K562 (cell line): ENCODE measurements at regions not wholly inside any gene's neighbourhood (a gene's known extent, or its start where the extent isn't known, plus 50 kb on each side); places are given as distances from the start of the nearest gene placed in this dataset.

ENCODE experiments used
- ATAC-seq: fragments of 200-7000 bp; cut with Tn5 transposase; 3 replicates; pipeline ENCODE4 v1.9.1; 2020; ENCODE audit warnings: moderate library complexity
- BruUV-seq: library from RNA; stranded (reverse); fragments of 400-500 nt; replicated peaks from 2 replicates; lab custom pipeline; 2021; lab: Mats Ljungman, UMichigan
- CTCF ChIA-PET: fragments of 300-600 bp; formaldehyde crosslinking; extraction: SDS; loops from one replicate; lab custom pipeline; 2021; ENCODE audit warnings: low intra/inter-chr PET ratio; lab: Yijun Ruan, JAX
- POLR2A ChIA-PET: fragments of 300-600, 350-650 bp; sonication (Branson Sonifier 250); formaldehyde crosslinking; extraction: SDS; loops from one replicate; lab custom pipeline; 2021; ENCODE audit warnings: antibody characterized with exemption, inconsistent platforms; lab: Yijun Ruan, JAX
- DNase-seq, 4 experiments: peaks; one replicate each; pipeline versions ENCODE4 v3.0.0 to v3.0.0-alpha.2; 2011 to 2018; ENCODE audit warnings: low spot score in 3 of 4, mixed read lengths in 3 of 4; ENCODE audit errors: extremely low read depth in 1 of 4
- FAIRE-seq: peaks from 2 replicates; lab custom pipeline; 2011; peaks lifted over from hg19 to GRCh38; lab: Jason Lieb, UNC
- H2AFZ ChIP-seq: 2 replicates; pipeline ENCODE4 v1.6.0; 2011; ENCODE audit warnings: low read depth, low read length, control low read depth, inconsistent platforms
- H3K27ac ChIP-seq: fragments of 200-600 bp; 3 replicates; pipeline ENCODE4 v1.8.0; 2011; ENCODE audit warnings: low read depth, mild to moderate bottlenecking, control low read depth, inconsistent platforms, low read length, moderate library complexity, mixed read lengths; ENCODE audit errors: extremely low read depth
- H3K27me3 ChIP-seq, 2 experiments: fragments of 300-600 bp in 1 of 2; 2 replicates in 1 of 2; 3 replicates in 1 of 2; pipeline versions ENCODE4 v1.6.0 to v1.8.0; 2011; ENCODE audit warnings: inconsistent platforms in 2 of 2, low read length in 2 of 2, mild to moderate bottlenecking in 1 of 2, mixed read lengths in 1 of 2, moderate library complexity in 1 of 2; ENCODE audit not compliant: control insufficient read depth in 2 of 2, insufficient read depth in 2 of 2
- H3K36me3 ChIP-seq: fragments of 300-600 bp; 3 replicates; pipeline ENCODE4 v1.8.0; 2011; ENCODE audit warnings: mild to moderate bottlenecking, low read length, inconsistent platforms; ENCODE audit not compliant: control insufficient read depth, insufficient read depth
- H3K4me1 ChIP-seq, 2 experiments: fragments of 200-600 bp in 1 of 2; replicated peaks in 1 of 2; 2 replicates in 1 of 2; 3 replicates in 1 of 2; pipeline versions ENCODE4 v1.5.1 to v1.8.0; 2011; ENCODE audit warnings: inconsistent platforms in 2 of 2, low read length in 2 of 2, mild to moderate bottlenecking in 1 of 2, mixed read lengths in 1 of 2, moderate library complexity in 1 of 2; ENCODE audit not compliant: control insufficient read depth in 2 of 2, insufficient read depth in 2 of 2
- H3K4me2 ChIP-seq: 2 replicates; pipeline ENCODE4 v1.6.1; 2011; ENCODE audit warnings: low read length, control low read depth, inconsistent platforms, mixed read lengths; ENCODE audit not compliant: insufficient read depth
- H3K4me3 ChIP-seq: fragments of 200-600 bp; sonication (generic), shearing (Covaris generic); 2 replicates; pipeline ENCODE4 v1.5.1; 2016; ENCODE audit warnings: control low read depth, inconsistent platforms
- H3K79me2 ChIP-seq: fragments of 200-600 bp; 3 replicates; pipeline ENCODE4 v1.8.0; 2011; ENCODE audit warnings: low read length, inconsistent platforms; ENCODE audit not compliant: control insufficient read depth, insufficient read depth
- H3K9ac ChIP-seq, 2 experiments: 2 replicates each; pipeline versions ENCODE4 v1.6.0 to v1.6.1; 2011; ENCODE audit warnings: low read depth in 2 of 2, low read length in 2 of 2, control low read depth in 1 of 2, inconsistent platforms in 1 of 2, mild to moderate bottlenecking in 1 of 2, mixed read lengths in 1 of 2; ENCODE audit not compliant: insufficient read depth in 1 of 2
- H3K9me1 ChIP-seq: one replicate; pipeline ENCODE4 v1.6.0; 2011; ENCODE audit warnings: inconsistent platforms, mild to moderate bottlenecking, low read length, moderate library complexity; ENCODE audit not compliant: control insufficient read depth, insufficient read depth
- H3K9me3 ChIP-seq: replicated peaks from 2 replicates; pipeline ENCODE4 v1.5.1; 2011; ENCODE audit warnings: low read depth, low read length, inconsistent platforms; ENCODE audit not compliant: control insufficient read depth, insufficient read depth
- H4K20me1 ChIP-seq: replicated peaks from 2 replicates; pipeline ENCODE4 v1.6.1; 2011; ENCODE audit warnings: low read length, inconsistent platforms, mixed read lengths; ENCODE audit not compliant: control insufficient read depth, insufficient read depth
- CREB3L1 ChIP-seq: fragments of 450-650 bp; IDR thresholded peaks from 2 replicates; pipeline ENCODE4 v1.6.1; 2014; ENCODE audit warnings: low read depth, mild to moderate bottlenecking, moderate library complexity, borderline replicate concordance
- EP300 ChIP-seq: IDR thresholded peaks from 2 replicates; pipeline ENCODE4 v1.6.1; 2012; ENCODE audit warnings: low read length, improper control_type of control experiment
- NCOA4 ChIP-seq: fragments of 450-650 bp; IDR thresholded peaks from 2 replicates; pipeline ENCODE4 v1.6.1; 2018; ENCODE audit warnings: mild to moderate bottlenecking; ENCODE audit not compliant: partially characterized antibody
- ZBTB1 ChIP-seq: sonication (generic); formaldehyde crosslinking; IDR thresholded peaks from 2 replicates; pipeline ENCODE4 v1.8.1; 2023; ENCODE audit warnings: missing genetic modification reagents, low read depth, mild to moderate bottlenecking, borderline replicate concordance
- ZC3H11A ChIP-seq: IDR thresholded peaks from 2 replicates; pipeline ENCODE4 v1.6.1; 2012; ENCODE audit warnings: low read depth, low read length, improper control_type of control experiment
- WGBS: fragments of 100-300 bp; shearing (Covaris generic); methylation state at CpG from one replicate; pipeline ENCODE4 v1.1.6; 2016; ENCODE audit warnings: low coverage, mixed read lengths; ENCODE audit not compliant: insufficient coverage; ENCODE audit errors: missing lambda C conversion rate; 5-methylcytosine and 5-hydroxymethylcytosine counted together
- in situ Hi-C: fragments of 300-500 bp; cut with MboI; formaldehyde crosslinking; loops from 4 replicates; pipeline ENCODE4 v1.15.0; 2018; ENCODE audit warnings: inconsistent platforms, mixed read lengths
- intact Hi-C: fragments of 100-400 bp; cut with micrococcal nuclease; formaldehyde crosslinking; loops from 2 replicates; pipeline ENCODE4 v1.14.2; 2022
- TF ChIP-seq, protein P1 (sequence below): sonication (generic); formaldehyde crosslinking; IDR thresholded peaks from 2 replicates; pipeline ENCODE4 v1.8.1; 2022; ENCODE audit warnings: missing genetic modification reagents
- TF ChIP-seq, protein P2 (sequence below): sonication (generic); formaldehyde crosslinking; IDR thresholded peaks from 2 replicates; pipeline ENCODE4 v1.8.0; 2022; ENCODE audit warnings: mild to moderate bottlenecking, missing genetic modification reagents

GRCh38 chr2:16764487-16764886 lies 98.9 kb upstream of the CYRIA start:
- 44% methylated on average over 4 of the region's 4 CpGs for WGBS
- POLR2A ChIA-PET: no interaction called here
- in situ Hi-C loops: loop anchor here (25.0 kb wide), 1 partner anchor 827 kb away; the partner anchor contains the start of gene MYCN

More at GRCh38 chr2:16764487-16764886, 98.9 kb upstream of the CYRIA start:
- no peak overlapping the region for H3K4me2 ChIP-seq
- TF ChIP-seq, protein P1, sequence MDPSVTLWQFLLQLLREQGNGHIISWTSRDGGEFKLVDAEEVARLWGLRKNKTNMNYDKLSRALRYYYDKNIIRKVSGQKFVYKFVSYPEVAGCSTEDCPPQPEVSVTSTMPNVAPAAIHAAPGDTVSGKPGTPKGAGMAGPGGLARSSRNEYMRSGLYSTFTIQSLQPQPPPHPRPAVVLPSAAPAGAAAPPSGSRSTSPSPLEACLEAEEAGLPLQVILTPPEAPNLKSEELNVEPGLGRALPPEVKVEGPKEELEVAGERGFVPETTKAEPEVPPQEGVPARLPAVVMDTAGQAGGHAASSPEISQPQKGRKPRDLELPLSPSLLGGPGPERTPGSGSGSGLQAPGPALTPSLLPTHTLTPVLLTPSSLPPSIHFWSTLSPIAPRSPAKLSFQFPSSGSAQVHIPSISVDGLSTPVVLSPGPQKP (CRISPR knock-in tag): no peak
- TF ChIP-seq, protein P2, sequence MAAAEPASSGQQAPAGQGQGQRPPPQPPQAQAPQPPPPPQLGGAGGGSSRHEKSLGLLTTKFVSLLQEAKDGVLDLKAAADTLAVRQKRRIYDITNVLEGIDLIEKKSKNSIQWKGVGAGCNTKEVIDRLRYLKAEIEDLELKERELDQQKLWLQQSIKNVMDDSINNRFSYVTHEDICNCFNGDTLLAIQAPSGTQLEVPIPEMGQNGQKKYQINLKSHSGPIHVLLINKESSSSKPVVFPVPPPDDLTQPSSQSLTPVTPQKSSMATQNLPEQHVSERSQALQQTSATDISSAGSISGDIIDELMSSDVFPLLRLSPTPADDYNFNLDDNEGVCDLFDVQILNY (CRISPR knock-in tag): no peak
- TF ChIP-seq ZBTB1 (CRISPR knock-in tag) (no peak), EP300 (no peak), ZC3H11A (no peak), CREB3L1 (no peak), NCOA4 (no peak)
- no peak overlapping the region for H2AFZ ChIP-seq
- FAIRE-seq (no peak), ATAC-seq (no peak), DNase-seq (no peak)
- H3K9me1 ChIP-seq: no peaks in the 10 kb centered on the region
- no peaks in the 10 kb centered on the region for H3K36me3 ChIP-seq
- H3K4me3 ChIP-seq: no peak overlapping the region
- no peaks in the 10 kb centered on the region for H3K79me2 ChIP-seq
- CTCF ChIA-PET: no interaction called here
- no peaks in the 10 kb centered on the region for H4K20me1 ChIP-seq
- intact Hi-C loops: no loop called here
- H3K27ac ChIP-seq: no peak overlapping the region
- H3K4me1 ChIP-seq: peaks cover 0 to 6% of the 10 kb centered on the region in 2 experiments; a peak in 2 of 5 replicates
- no peak overlapping the region for H3K9ac ChIP-seq
- no TSS peak for BruUV-seq
- peaks cover 0 to 4% of the 10 kb centered on the region in 2 experiments; a peak in 2 of 5 replicates for H3K27me3 ChIP-seq
- H3K9me3 ChIP-seq: 0 out of 2 replicates have a peak, but pooled peaks cover 2% of the 10 kb centered on the region
